SK-N-SH (cell line): ENCODE measurements at regions not wholly inside any gene's neighbourhood (a gene's known extent, or its start where the extent isn't known, plus 50 kb on each side); places are given as distances from the start of the nearest gene placed in this dataset.

ENCODE experiments used
- CTCF ChIA-PET: fragments of 300-600, 350-600 bp; formaldehyde crosslinking; extraction: SDS; loops from one replicate; lab custom pipeline; 2021; lab: Yijun Ruan, JAX
- POLR2A ChIA-PET: fragments of 350-600 bp; sonication (Branson Sonifier 250); formaldehyde crosslinking; extraction: SDS; loops from one replicate; lab custom pipeline; 2020; ENCODE audit warnings: antibody characterized with exemption, inconsistent platforms; lab: Yijun Ruan, JAX
- DNase-seq: peaks from one replicate; pipeline ENCODE4 v3.0.0; 2012
- H2AFZ ChIP-seq: fragments of 200-600 bp; sonication (generic); 2 replicates; pipeline ENCODE4 v1.8.1; 2016; ENCODE audit warnings: antibody characterized with exemption, mild to moderate bottlenecking, low read depth
- H3F3A ChIP-seq: fragments of 200-600 bp; sonication (generic); replicated peaks from 2 replicates; pipeline ENCODE3; 2016; ENCODE audit warnings: antibody characterized with exemption, mild to moderate bottlenecking; ENCODE audit not compliant: insufficient read depth
- H3K27ac ChIP-seq, 2 experiments: fragments of 200-500 bp in 1 of 2; fragments of 200-600 bp in 1 of 2; sonication (Bioruptor generic) in 1 of 2; sonication (generic), shearing (Covaris generic) in 1 of 2; 2 replicates each; pipeline versions ENCODE4 v1.5.1 to v1.6.1; 2014 to 2016; ENCODE audit warnings: low read depth in 2 of 2, inconsistent platforms in 1 of 2, low read length in 1 of 2, mild to moderate bottlenecking in 1 of 2, mixed read lengths in 1 of 2
- H3K27me3 ChIP-seq: fragments of 200-600 bp; sonication (generic), shearing (Covaris generic); 2 replicates; pipeline ENCODE4 v1.6.1; 2016; ENCODE audit warnings: mixed run types; ENCODE audit not compliant: insufficient read depth
- H3K36me3 ChIP-seq, 2 experiments: fragments of 200-500 bp in 1 of 2; fragments of 200-600 bp in 1 of 2; sonication (Bioruptor generic) in 1 of 2; sonication (generic) in 1 of 2; replicated peaks in 1 of 2; 2 replicates each; pipeline versions ENCODE3 to v1.5.1; 2014 to 2016; ENCODE audit warnings: low read length in 1 of 2, mild to moderate bottlenecking in 1 of 2; ENCODE audit not compliant: insufficient read depth in 2 of 2, control insufficient read depth in 1 of 2
- H3K4me1 ChIP-seq, 2 experiments: fragments of 200-500 bp in 1 of 2; fragments of 200-600 bp in 1 of 2; sonication (Bioruptor generic) in 1 of 2; sonication (generic), shearing (Covaris generic) in 1 of 2; 2 replicates each; pipeline versions ENCODE4 v1.5.1 to v1.6.1; 2014 to 2016; ENCODE audit warnings: low read depth in 1 of 2, low read length in 1 of 2, mixed run types in 1 of 2; ENCODE audit not compliant: insufficient read depth in 2 of 2, control insufficient read depth in 1 of 2
- H3K4me2 ChIP-seq: fragments of 200-600 bp; sonication (generic), shearing (Covaris generic); 2 replicates; pipeline ENCODE4 v1.6.1; 2017; ENCODE audit warnings: mixed run types
- H3K4me3 ChIP-seq, 2 experiments: fragments of 200-500 bp in 1 of 2; fragments of 200-600 bp in 1 of 2; sonication (Bioruptor generic) in 1 of 2; sonication (generic), shearing (Covaris generic) in 1 of 2; 2 replicates each; pipeline versions ENCODE4 v1.5.1 to v1.8.1; 2014 to 2016; ENCODE audit warnings: low read depth in 2 of 2, inconsistent platforms in 1 of 2, low read length in 1 of 2, mild to moderate bottlenecking in 1 of 2, mixed read lengths in 1 of 2, moderate library complexity in 1 of 2
- H3K79me2 ChIP-seq: fragments of 200-600 bp; sonication (generic); 2 replicates; pipeline ENCODE4 v1.8.1; 2017; ENCODE audit warnings: mild to moderate bottlenecking; ENCODE audit not compliant: insufficient read depth
- H3K9ac ChIP-seq: fragments of 200-600 bp; sonication (generic); 2 replicates; pipeline ENCODE4 v1.6.1; 2017; ENCODE audit warnings: mixed run types
- H3K9me2 ChIP-seq: fragments of 200-600 bp; sonication (generic); 2 replicates; pipeline ENCODE4 v1.6.1; 2017; ENCODE audit warnings: mixed run types
- H3K9me3 ChIP-seq: fragments of 200-600 bp; sonication (generic); 2 replicates; pipeline ENCODE4 v1.6.1; 2017; ENCODE audit warnings: mixed run types, mild to moderate bottlenecking, moderate library complexity
- H4K20me1 ChIP-seq: fragments of 200-600 bp; sonication (generic); 2 replicates; pipeline ENCODE4 v1.6.1; 2017; ENCODE audit warnings: mild to moderate bottlenecking, mixed run types; ENCODE audit not compliant: insufficient read depth
- CHD2 ChIP-seq: fragments of 150-350 bp; IDR thresholded peaks from 2 replicates; pipeline ENCODE4 v1.6.1; 2018; ENCODE audit warnings: low read length; ENCODE audit not compliant: partially characterized antibody
- CTCF ChIP-seq: fragments of 200-600 bp; sonication (generic); IDR thresholded peaks from 2 replicates; pipeline ENCODE4 v1.6.1; 2017; ENCODE audit warnings: antibody characterized with exemption, mild to moderate bottlenecking, moderate library complexity
- ELF1 ChIP-seq: IDR thresholded peaks from 2 replicates; pipeline ENCODE4 v1.4.0; 2012
- EP300 ChIP-seq, 2 experiments: IDR thresholded peaks; 2 replicates each; pipeline versions ENCODE4 v1.4.0 to v1.6.1; 2012; ENCODE audit warnings: borderline replicate concordance in 1 of 2, low read depth in 1 of 2, low read length in 1 of 2
- EZH2phosphoT487 ChIP-seq: fragments of 200-600 bp; sonication (generic); IDR thresholded peaks from 2 replicates; pipeline ENCODE4 v1.6.1; 2017; ENCODE audit warnings: low read depth, mixed run types, mild to moderate bottlenecking, antibody characterized with exemption, moderate library complexity, borderline replicate concordance
- FOXM1 ChIP-seq: IDR thresholded peaks from 2 replicates; pipeline ENCODE4 v1.4.0; 2012; ENCODE audit warnings: low read depth, mild to moderate bottlenecking
- GATA2 ChIP-seq: sonication (generic); formaldehyde crosslinking; IDR thresholded peaks from 2 replicates; pipeline ENCODE4 v1.5.0; 2020; ENCODE audit warnings: mild to moderate bottlenecking, missing genetic modification reagents
- IRF3 ChIP-seq: fragments of 150-350 bp; IDR thresholded peaks from 2 replicates; pipeline ENCODE4 v1.6.1; 2016; ENCODE audit warnings: mild to moderate bottlenecking, low read depth, low read length
- JUND ChIP-seq: IDR thresholded peaks from 2 replicates; pipeline ENCODE4 v1.4.0; 2012
- MAX ChIP-seq: IDR thresholded peaks from 2 replicates; pipeline ENCODE4 v1.4.0; 2012; ENCODE audit warnings: low read depth
- MEF2A ChIP-seq: IDR thresholded peaks from 2 replicates; pipeline ENCODE4 v1.4.0; 2012; ENCODE audit warnings: low read depth, borderline replicate concordance
- NRF1 ChIP-seq: IDR thresholded peaks from 2 replicates; pipeline ENCODE4 v1.6.1; 2012; ENCODE audit warnings: low read depth, mild to moderate bottlenecking, low read length
- PBX3 ChIP-seq: IDR thresholded peaks from 2 replicates; pipeline ENCODE4; 2012
- POLR2AphosphoS5 ChIP-seq: IDR thresholded peaks from 2 replicates; pipeline ENCODE4 v1.6.1; 2012; ENCODE audit warnings: low read depth, low read length
- RAD21 ChIP-seq: IDR thresholded peaks from 2 replicates; pipeline ENCODE4 v1.6.1; 2012; ENCODE audit warnings: mild to moderate bottlenecking, low read length
- REST ChIP-seq: IDR thresholded peaks from 2 replicates; pipeline ENCODE4 v1.6.1; 2012; ENCODE audit warnings: mild to moderate bottlenecking, low read depth, low read length, moderate library complexity
- RFX5 ChIP-seq: IDR thresholded peaks from 2 replicates; pipeline ENCODE4 v1.6.1; 2012; ENCODE audit warnings: mild to moderate bottlenecking, improper control_type of control experiment, low read length
- RXRA ChIP-seq: IDR thresholded peaks from 2 replicates; pipeline ENCODE4 v1.4.0; 2012; ENCODE audit warnings: low read depth, mild to moderate bottlenecking, borderline replicate concordance
- SMC3 ChIP-seq: IDR thresholded peaks from 2 replicates; pipeline ENCODE4 v1.6.1; 2012; ENCODE audit warnings: low read depth, low read length, improper control_type of control experiment
- TAF1 ChIP-seq: IDR thresholded peaks from 2 replicates; pipeline ENCODE4 v1.6.1; 2012; ENCODE audit warnings: low read depth, mild to moderate bottlenecking, low read length, moderate library complexity, borderline replicate concordance
- TCF12 ChIP-seq: IDR thresholded peaks from 2 replicates; pipeline ENCODE4 v1.4.0; 2012
- TEAD4 ChIP-seq: IDR thresholded peaks from 2 replicates; pipeline ENCODE4 v1.4.0; 2012; ENCODE audit warnings: mild to moderate bottlenecking, borderline replicate concordance; ENCODE audit not compliant: insufficient read depth
- USF2 ChIP-seq: fragments of 150-350 bp; IDR thresholded peaks from 2 replicates; pipeline ENCODE4 v1.6.1; 2017; ENCODE audit warnings: antibody characterized with exemption, low read length, low read depth, borderline replicate concordance
- YY1 ChIP-seq: IDR thresholded peaks from 2 replicates; pipeline ENCODE4 v1.4.0; 2012; ENCODE audit warnings: low read depth, mild to moderate bottlenecking
- WGBS: methylation state at CpG from one replicate; pipeline ENCODE4 v1.1.6; 2017; ENCODE audit warnings: low lambda C conversion rate; 5-methylcytosine and 5-hydroxymethylcytosine counted together

- TF ChIP-seq TCF12 (no peak), YY1 (no peak)
These were observed 195.3 kb downstream of the ZC3H11B start (continued) for GRCh38 chr1:219417610-219418009.

- Histone ChIP-seq H3K4me1 (peaks cover 8 to 18% of the 10 kb centered on the region in 2 experiments), H3K4me3 (no peak overlapping the region; a peak in 1 of 4 replicates), H3F3A (peaks cover 21% of the 10 kb centered on the region), H3K4me2 (no peak overlapping the region), H2AFZ (no peak overlapping the region), H3K27me3 (no peaks in the 10 kb centered on the region), H3K9ac (no peak overlapping the region), H3K9me2 (no peaks in the 10 kb centered on the region)
- POLR2A ChIA-PET = no interaction called here
- no peak for TF ChIP-seq IRF3
- TF ChIP-seq TCF12 = no peak
- no peak for TF ChIP-seq REST
- no peak for TF ChIP-seq FOXM1
- no peak for TF ChIP-seq YY1
- TF ChIP-seq TEAD4 = no peak
- no peak for TF ChIP-seq JUND
- TF ChIP-seq POLR2AphosphoS5 = no peak
- TF ChIP-seq ELF1 = no peak
- TF ChIP-seq CTCF = peak; percentile 72
- no peak for TF ChIP-seq MEF2A
- no peak for TF ChIP-seq CHD2
- no peak for TF ChIP-seq PBX3
- no peak for TF ChIP-seq EP300 (IDR thresholded peaks at IDR 0.05; ENCODE audit: borderline replicate concordance in 1 of 2, low read depth in 1 of 2, low read length in 1 of 2)
- peak; percentile 67 for TF ChIP-seq RAD21
- no peak for TF ChIP-seq NRF1
- TF ChIP-seq SMC3 = peak; percentile 52
- TF ChIP-seq USF2 = no peak
- TF ChIP-seq TAF1 = no peak
- TF ChIP-seq RFX5 = no peak
- TF ChIP-seq GATA2 (CRISPR knock-in tag) = no peak
- no peak for TF ChIP-seq EZH2phosphoT487
- no peak for TF ChIP-seq MAX
- TF ChIP-seq RXRA = no peak
- TF ChIP-seq, all 33 proteins: peak for 3
- Histone ChIP-seq H3K9me3 (no peaks in the 10 kb centered on the region), H3K79me2 (no peaks in the 10 kb centered on the region), H3K27ac (no peak overlapping the region), H4K20me1 (no peaks in the 10 kb centered on the region), H3K36me3 (no peaks in the 10 kb centered on the region)
- 42% methylated on average over 1 of the region's 1 CpG for WGBS
- DNase-seq = peak; percentile 44
- CTCF ChIA-PET = interaction anchor here (0.6 to 1.4 kb wide), 13 partner anchors 11 to 1088 kb away, joined by 3 to 7 read pairs (median 4); no protein-coding TSS in a partner anchor
These were observed 196.2 kb downstream of the ZC3H11B start for GRCh38 chr1:219416598-219417238.
